Left lung (tissue), 4 donors: ENCODE measurements at regions not wholly inside any gene's neighbourhood (a gene's known extent, or its start where the extent isn't known, plus 50 kb on each side); places are given as distances from the start of the nearest gene placed in this dataset.

Experiments
- ATAC-seq: fragments of 200-7000 bp; cut with Tn5 transposase; one replicate; pipeline ENCODE4 v1.9.1; 2020; ENCODE audit warnings: moderate library complexity
- DNase-seq, 4 donors: peaks; one replicate each; pipeline ENCODE4 v3.0.0-alpha.2; 2013 to 2020
- H3K27ac ChIP-seq, 2 donors: fragments of 200-600 bp; sonication (generic) in 1 of 2; one replicate each; pipeline versions ENCODE4 v1.5.0 to v1.8.0; 2020 to 2021
- H3K27me3 ChIP-seq, 2 donors: fragments of 200-600 bp; sonication (generic) in 1 of 2; one replicate each; pipeline versions ENCODE4 v1.5.0 to v1.8.0; 2020 to 2021
- H3K36me3 ChIP-seq, 2 donors: fragments of 200-600 bp; sonication (generic) in 1 of 2; one replicate each; pipeline versions ENCODE4 v1.5.0 to v1.8.0; 2020 to 2021
- H3K4me1 ChIP-seq, 2 donors: fragments of 200-600 bp; one replicate each; pipeline ENCODE4 v1.8.0; 2021
- H3K4me3 ChIP-seq, 2 donors: fragments of 200-600 bp; sonication (generic) in 1 of 2; one replicate each; pipeline versions ENCODE4 v1.5.0 to v1.8.0; 2020 to 2021; ENCODE audit warnings: mild to moderate bottlenecking in 1 of 2
- H3K9me3 ChIP-seq, 2 donors: fragments of 200-600 bp; sonication (generic) in 1 of 2; one replicate each; pipeline versions ENCODE4 v1.5.0 to v1.8.0; 2020 to 2021
- intact Hi-C, 2 donors: fragments of 100-400 bp; cut with DNase I; formaldehyde crosslinking; loops; one replicate each; pipeline versions ENCODE4 v1.11.2 to v1.14.2; 2022
- TF ChIP-seq, protein P1 (sequence below), 2 donors: fragments of 200-600 bp; sonication (generic) in 1 of 2; IDR thresholded peaks; one replicate each; pipeline versions ENCODE4 v1.5.0 to v1.8.0; 2021; ENCODE audit warnings: antibody characterized with exemption in 2 of 2
- donor health status: DM: no; HTN: yes; CAD: no.
- donor health status: DM: no; HTN: no; CAD: no.

GRCh38 chr20:19867074-19867473 is 109.0 kb downstream of the RIN2 start:
- DNase-seq: no peak
- TF ChIP-seq, protein P1, sequence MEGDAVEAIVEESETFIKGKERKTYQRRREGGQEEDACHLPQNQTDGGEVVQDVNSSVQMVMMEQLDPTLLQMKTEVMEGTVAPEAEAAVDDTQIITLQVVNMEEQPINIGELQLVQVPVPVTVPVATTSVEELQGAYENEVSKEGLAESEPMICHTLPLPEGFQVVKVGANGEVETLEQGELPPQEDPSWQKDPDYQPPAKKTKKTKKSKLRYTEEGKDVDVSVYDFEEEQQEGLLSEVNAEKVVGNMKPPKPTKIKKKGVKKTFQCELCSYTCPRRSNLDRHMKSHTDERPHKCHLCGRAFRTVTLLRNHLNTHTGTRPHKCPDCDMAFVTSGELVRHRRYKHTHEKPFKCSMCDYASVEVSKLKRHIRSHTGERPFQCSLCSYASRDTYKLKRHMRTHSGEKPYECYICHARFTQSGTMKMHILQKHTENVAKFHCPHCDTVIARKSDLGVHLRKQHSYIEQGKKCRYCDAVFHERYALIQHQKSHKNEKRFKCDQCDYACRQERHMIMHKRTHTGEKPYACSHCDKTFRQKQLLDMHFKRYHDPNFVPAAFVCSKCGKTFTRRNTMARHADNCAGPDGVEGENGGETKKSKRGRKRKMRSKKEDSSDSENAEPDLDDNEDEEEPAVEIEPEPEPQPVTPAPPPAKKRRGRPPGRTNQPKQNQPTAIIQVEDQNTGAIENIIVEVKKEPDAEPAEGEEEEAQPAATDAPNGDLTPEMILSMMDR (IDR thresholded peaks at IDR 0.05): no peak

DNA sequence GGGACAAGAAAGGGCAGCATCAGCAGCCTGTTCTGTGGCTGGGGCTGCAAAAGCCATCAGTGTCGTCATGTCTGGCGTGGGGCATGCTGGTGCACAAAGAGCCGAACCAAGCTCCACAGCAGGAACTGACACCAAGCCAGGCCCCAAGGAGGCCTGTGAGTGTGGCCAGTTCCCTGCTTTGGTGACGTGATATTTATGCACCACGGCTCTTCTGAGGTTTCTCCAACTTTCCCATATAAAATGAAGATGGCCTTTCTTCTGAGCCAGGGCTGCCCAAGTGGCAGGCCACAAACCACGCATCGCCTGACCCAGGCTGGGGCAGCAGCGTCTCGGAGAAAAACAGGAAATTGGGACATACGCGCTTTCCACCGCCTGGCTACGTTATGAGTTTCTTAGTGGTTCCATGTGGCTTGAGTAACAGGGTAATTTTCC is 109.9 kb downstream of the RIN2 start:
- peak in 2 of 4 donors; percentile 75 to 83 for DNase-seq
- intact Hi-C loops: no loop called here
- peak overlapping the region in 1 of 2 donors; percentile 77 for H3K27ac ChIP-seq

More at GRCh38 chr20:19867074-19867473, 109.0 kb downstream of the RIN2 start:
- intact Hi-C loops: no loop called here
- Histone ChIP-seq H3K4me1 (peaks cover 0 to 23% of the 10 kb centered on the region in 2 donors), H3K9me3 (no peaks in the 10 kb centered on the region), H3K4me3 (no peak overlapping the region), H3K27ac (peak overlapping the region in 1 of 2 donors; percentile 77), H3K27me3 (no peaks in the 10 kb centered on the region), H3K36me3 (no peaks in the 10 kb centered on the region)
- ATAC-seq: peak; percentile 80

DNA sequence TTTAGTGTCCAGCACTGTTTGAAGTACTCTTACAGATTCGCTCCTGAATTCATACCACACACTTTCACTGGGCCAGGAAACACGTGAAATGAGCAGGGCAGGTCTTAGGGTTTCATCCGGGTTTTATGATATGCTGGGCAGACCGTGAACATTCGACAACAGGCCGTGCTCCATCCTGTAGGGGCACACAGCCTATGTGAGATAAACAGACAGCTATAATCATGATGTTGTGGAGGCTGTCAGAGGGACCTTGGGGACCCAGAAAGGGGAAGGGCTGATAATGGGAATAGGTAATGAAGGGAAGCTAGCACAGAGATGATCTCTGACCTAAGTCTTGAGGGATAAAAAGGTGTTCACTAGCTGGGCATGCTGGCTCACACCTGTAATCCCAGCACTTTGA is 110.4 kb downstream of the RIN2 start:
- H3K4me1 ChIP-seq: peaks cover 0 to 23% of the 10 kb centered on the region in 2 donors
- no peaks in the 10 kb centered on the region for H3K27me3 ChIP-seq
- peak overlapping the region in 1 of 2 donors; percentile 77 for H3K27ac ChIP-seq
- H3K4me3 ChIP-seq: no peak overlapping the region
- intact Hi-C loops: no loop called here
- ATAC-seq (peak; percentile 12), DNase-seq (no peak)
- TF ChIP-seq, protein P1 (IDR thresholded peaks at IDR 0.05): no peak
- no peaks in the 10 kb centered on the region for H3K36me3 ChIP-seq
- no peaks in the 10 kb centered on the region for H3K9me3 ChIP-seq

More for the DNA sequence above, 109.9 kb downstream of the RIN2 start:
- Histone ChIP-seq H3K4me3 (no peak overlapping the region), H3K36me3 (no peaks in the 10 kb centered on the region), H3K9me3 (no peaks in the 10 kb centered on the region), H3K27me3 (no peaks in the 10 kb centered on the region), H3K4me1 (peaks cover 0 to 23% of the 10 kb centered on the region in 2 donors)
- TF ChIP-seq, protein P1 (IDR thresholded peaks at IDR 0.05): no peak
- peak; percentile 73 for ATAC-seq

DNA sequence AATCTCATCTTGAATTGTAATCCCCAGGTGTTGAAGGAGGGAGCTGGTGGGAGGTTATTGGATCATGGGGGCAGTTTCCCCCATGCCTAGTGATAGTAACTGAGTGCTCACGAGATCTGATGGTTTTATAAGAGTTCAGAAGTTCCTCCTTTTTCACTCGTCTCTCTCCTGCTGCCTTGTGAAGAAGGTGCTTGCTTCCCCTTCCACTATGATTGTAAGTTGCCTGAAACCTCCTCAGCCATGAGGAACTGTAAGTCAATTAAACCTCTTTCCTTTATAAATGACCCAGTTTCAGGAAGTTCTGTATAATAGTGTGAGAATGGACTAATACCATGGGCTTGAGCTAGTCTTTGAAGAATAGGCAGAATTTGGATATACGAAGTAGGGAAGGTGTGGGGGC is 113.9 kb downstream of the RIN2 start:
- ATAC-seq (no peak), DNase-seq (no peak)
- no peaks in the 10 kb centered on the region for H3K27me3 ChIP-seq
- TF ChIP-seq, protein P1 (IDR thresholded peaks at IDR 0.05): no peak
- no peak overlapping the region for H3K4me3 ChIP-seq
- intact Hi-C loops: no loop called here
- H3K36me3 ChIP-seq: no peaks in the 10 kb centered on the region
- no peak overlapping the region for H3K27ac ChIP-seq
- H3K9me3 ChIP-seq: peaks cover 0 to 4% of the 10 kb centered on the region in 2 donors
- H3K4me1 ChIP-seq: peaks cover 13 to 33% of the 10 kb centered on the region in 2 donors

DNA sequence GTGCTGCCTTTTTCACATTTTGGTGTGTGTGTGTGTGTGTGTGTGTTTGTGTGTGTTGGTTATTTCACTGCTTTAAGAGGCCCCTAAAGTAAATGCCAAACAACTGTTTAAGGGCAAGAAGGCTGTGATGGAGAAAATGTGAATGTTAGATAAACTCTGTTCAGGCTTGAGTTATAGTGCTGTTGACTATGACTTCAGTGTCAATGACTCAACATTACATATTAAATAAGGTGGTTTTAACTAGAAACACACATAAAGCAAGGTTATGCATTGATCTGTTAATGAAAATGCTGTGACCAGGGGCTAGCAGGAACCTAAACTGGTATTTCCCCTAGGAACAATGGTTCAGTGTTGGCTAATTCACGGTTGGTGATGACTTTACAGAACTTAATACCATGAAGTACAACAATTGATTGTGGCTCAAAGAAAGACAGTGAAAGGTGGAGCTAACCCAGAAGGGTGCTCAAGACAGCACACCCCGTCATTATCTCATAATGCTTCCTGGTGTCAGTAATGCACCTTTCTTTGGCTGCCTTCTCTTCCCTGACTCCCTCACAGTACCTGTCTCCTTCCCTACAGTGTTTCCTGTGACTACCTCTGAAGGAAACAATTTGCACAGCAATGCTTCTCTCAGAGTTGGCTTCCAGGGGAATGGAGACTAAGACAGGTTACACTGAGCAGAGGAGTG is 116.1 kb downstream of the RIN2 start:
- H3K4me3 ChIP-seq: no peak overlapping the region
- no peaks in the 10 kb centered on the region for H3K36me3 ChIP-seq
- no peak for DNase-seq
- H3K27ac ChIP-seq: no peak overlapping the region
- TF ChIP-seq, protein P1 (IDR thresholded peaks at IDR 0.05): no peak
- H3K27me3 ChIP-seq: no peaks in the 10 kb centered on the region
- ATAC-seq: no peak
- intact Hi-C loops: no loop called here
- H3K4me1 ChIP-seq: peaks cover 13 to 15% of the 10 kb centered on the region in 2 donors
- peaks cover 0 to 4% of the 10 kb centered on the region in 2 donors for H3K9me3 ChIP-seq
